ENCODE measurements at regions not wholly inside any gene's neighbourhood (a gene's known extent, or its start where the extent isn't known, plus 50 kb on each side); places are given as distances from the start of the nearest gene placed in this dataset.

- TF ChIP-seq CTCF (IDR thresholded peaks at IDR 0.05; ENCODE audit: low read depth, low read length) (no peak), EZH2phosphoT487 (IDR thresholded peaks at IDR 0.05; ENCODE audit: low read depth) (no peak)
Measured at GRCh38 chr20:19940988-19941460, 76.1 kb upstream of the NAA20 start.
